Smooth muscle cell (in vitro differentiated cells): ENCODE measurements at regions not wholly inside any gene's neighbourhood (a gene's known extent, or its start where the extent isn't known, plus 50 kb on each side); places are given as distances from the start of the nearest gene placed in this dataset.

Experiments
- DNase-seq: peaks from one replicate; lab custom pipeline; 2025; ENCODE audit not compliant: unreplicated experiment; lab: John Stamatoyannopoulos, UW
- H2AFZ ChIP-seq: fragments of 200-600 bp; sonication (generic); 2 replicates; pipeline ENCODE4 v1.6.0; 2016; ENCODE audit warnings: antibody characterized with exemption, low read depth, mild to moderate bottlenecking
- H3F3A ChIP-seq: fragments of 200-600 bp; sonication (generic); 2 replicates; pipeline ENCODE4 v1.6.0; 2017; ENCODE audit warnings: antibody characterized with exemption, low read depth
- H3K27ac ChIP-seq: fragments of 200-600 bp; sonication (generic); 2 replicates; pipeline ENCODE4 v1.5.1; 2016; ENCODE audit warnings: low read depth, mild to moderate bottlenecking
- H3K27me3 ChIP-seq: fragments of 200-600 bp; sonication (generic); 2 replicates; pipeline ENCODE4 v1.6.1; 2016; ENCODE audit warnings: low read depth, mild to moderate bottlenecking
- H3K36me3 ChIP-seq: fragments of 200-600 bp; sonication (generic); 2 replicates; pipeline ENCODE4 v1.5.1; 2016; ENCODE audit warnings: low read depth
- H3K4me1 ChIP-seq: fragments of 200-600 bp; sonication (generic); 2 replicates; pipeline ENCODE4 v1.5.1; 2016; ENCODE audit warnings: low read depth
- H3K4me2 ChIP-seq: fragments of 200-600 bp; sonication (generic); 2 replicates; pipeline ENCODE4 v1.6.0; 2016; ENCODE audit warnings: mild to moderate bottlenecking
- H3K4me3 ChIP-seq: fragments of 200-600 bp; sonication (generic); 2 replicates; pipeline ENCODE4 v1.5.1; 2016; ENCODE audit warnings: mild to moderate bottlenecking
- H3K79me2 ChIP-seq: fragments of 200-600 bp; sonication (generic); 2 replicates; pipeline ENCODE4 v1.6.0; 2016; ENCODE audit warnings: low read depth, mild to moderate bottlenecking
- H3K9ac ChIP-seq: fragments of 200-600 bp; sonication (generic); 2 replicates; pipeline ENCODE4 v1.6.0; 2016; ENCODE audit warnings: low read depth
- H3K9me3 ChIP-seq: fragments of 200-600 bp; sonication (generic); replicated peaks from 2 replicates; pipeline ENCODE4 v1.5.1; 2016; ENCODE audit warnings: low read depth
- H4K20me1 ChIP-seq: fragments of 200-600 bp; sonication (generic); 2 replicates; pipeline ENCODE4 v1.6.0; 2016; ENCODE audit warnings: low read depth
- CTCF ChIP-seq: fragments of 200-600 bp; sonication (generic); IDR thresholded peaks from 2 replicates; pipeline ENCODE4 v1.5.1; 2017; ENCODE audit warnings: borderline replicate concordance, mild to moderate bottlenecking, antibody characterized with exemption; ENCODE audit not compliant: insufficient read depth, poor library complexity, severe bottlenecking
- WGBS: methylation state at CpG from one replicate; pipeline ENCODE4 v1.1.7; 2016; ENCODE audit warnings: low lambda C conversion rate; 5-methylcytosine and 5-hydroxymethylcytosine counted together

GRCh38 chr22:48960980-48961660, 866.6 kb downstream of the BRD1 start:
- WGBS = 65% methylated on average over 9 of the region's 9 CpGs
- H3K27ac ChIP-seq = no peak overlapping the region
- no peak for DNase-seq

GRCh38 chr22:48960576-48960975, 867.1 kb downstream of the BRD1 start:
- no peak overlapping the region for H2AFZ ChIP-seq
- no peak overlapping the region for H3K4me2 ChIP-seq
- no peak overlapping the region for H3K27ac ChIP-seq
- H4K20me1 ChIP-seq = no peaks in the 10 kb centered on the region
- H3K27me3 ChIP-seq = no peaks in the 10 kb centered on the region
- H3K9ac ChIP-seq = no peak overlapping the region
- no peaks in the 10 kb centered on the region for H3K4me1 ChIP-seq
- H3K9me3 ChIP-seq = no peaks in the 10 kb centered on the region
- 86% methylated on average over 13 of the region's 13 CpGs for WGBS
- no peak for TF ChIP-seq CTCF
- no peaks in the 10 kb centered on the region for H3K79me2 ChIP-seq
- no peak overlapping the region for H3K4me3 ChIP-seq
- no peak for DNase-seq
- no peaks in the 10 kb centered on the region for H3F3A ChIP-seq
- no peaks in the 10 kb centered on the region for H3K36me3 ChIP-seq

More at GRCh38 chr22:48960980-48961660, 866.6 kb downstream of the BRD1 start:
- H3K27me3 ChIP-seq = peaks cover 2% of the 10 kb centered on the region
- H3K9ac ChIP-seq = no peak overlapping the region
- H3K4me1 ChIP-seq = no peaks in the 10 kb centered on the region
- no peak overlapping the region for H3K4me2 ChIP-seq
- no peak for TF ChIP-seq CTCF
- no peaks in the 10 kb centered on the region for H3F3A ChIP-seq
- no peaks in the 10 kb centered on the region for H4K20me1 ChIP-seq
- no peak overlapping the region for H3K4me3 ChIP-seq
- no peaks in the 10 kb centered on the region for H3K9me3 ChIP-seq
- H3K79me2 ChIP-seq = no peaks in the 10 kb centered on the region
- H3K36me3 ChIP-seq = no peaks in the 10 kb centered on the region
- no peak overlapping the region for H2AFZ ChIP-seq

DNA sequence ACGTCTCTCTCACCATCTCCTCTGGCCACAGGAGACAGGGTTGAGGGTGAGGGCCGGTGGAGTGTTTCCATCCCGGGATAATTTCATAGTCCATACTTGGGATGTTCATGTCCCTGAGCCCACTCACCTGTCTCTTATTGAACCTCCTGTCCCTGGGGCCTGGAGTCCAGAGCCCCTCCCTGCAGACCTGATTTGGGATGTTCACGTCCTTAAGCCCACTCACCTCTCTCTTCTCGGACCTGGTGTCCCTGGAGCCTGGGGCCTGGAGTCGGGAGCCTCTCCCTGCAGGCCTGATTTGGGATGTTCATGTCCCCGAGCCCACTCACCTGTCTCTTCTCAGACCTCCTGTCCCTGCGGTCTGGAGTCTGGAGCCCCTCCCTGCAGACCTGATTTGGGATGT, 868.2 kb downstream of the BRD1 start:
- H3K36me3 ChIP-seq = no peaks in the 10 kb centered on the region
- no peaks in the 10 kb centered on the region for H3K79me2 ChIP-seq
- no peaks in the 10 kb centered on the region for H3K27me3 ChIP-seq
- no peak for DNase-seq
- H3K4me2 ChIP-seq = no peak overlapping the region
- H3K9ac ChIP-seq = no peak overlapping the region
- H3K27ac ChIP-seq = no peak overlapping the region
- H3K4me3 ChIP-seq = no peak overlapping the region
- no peak for TF ChIP-seq CTCF
- no peaks in the 10 kb centered on the region for H3K4me1 ChIP-seq
- H4K20me1 ChIP-seq = no peaks in the 10 kb centered on the region
- no peak overlapping the region for H2AFZ ChIP-seq
- WGBS = 93% methylated on average over 8 of the region's 8 CpGs
- H3F3A ChIP-seq = no peaks in the 10 kb centered on the region
- H3K9me3 ChIP-seq = no peaks in the 10 kb centered on the region

- Histone ChIP-seq H3K4me3 (no peak overlapping the region), H3K36me3 (no peaks in the 10 kb centered on the region), H3K9ac (no peak overlapping the region), H3K4me1 (no peaks in the 10 kb centered on the region), H3K27me3 (no peaks in the 10 kb centered on the region), H4K20me1 (no peaks in the 10 kb centered on the region), H2AFZ (no peak overlapping the region), H3K9me3 (no peaks in the 10 kb centered on the region), H3K27ac (no peak overlapping the region), H3K79me2 (no peaks in the 10 kb centered on the region), H3F3A (no peaks in the 10 kb centered on the region), H3K4me2 (no peak overlapping the region)
- DNase-seq = no peak
- 92% methylated on average over 5 of the region's 5 CpGs for WGBS
- TF ChIP-seq CTCF = no peak
These were observed 869.7 kb downstream of the BRD1 start for GRCh38 chr22:48957987-48958321.
